Gastroesophageal sphincter (tissue), 3 donors: ENCODE measurements at regions not wholly inside any gene's neighbourhood (a gene's known extent, or its start where the extent isn't known, plus 50 kb on each side); places are given as distances from the start of the nearest gene placed in this dataset.

ENCODE experiments used
- EP300 ChIP-seq: sonication (generic); formaldehyde crosslinking; IDR thresholded peaks from one replicate; pipeline ENCODE4 v1.6.1; 2017; ENCODE audit warnings: antibody characterized with exemption, mild to moderate bottlenecking
- POLR2A ChIP-seq, 2 donors: fragments of 450-650 bp; IDR thresholded peaks; one replicate each; pipeline ENCODE4 v1.6.1; 2017; ENCODE audit warnings: antibody characterized with exemption in 2 of 2, mild to moderate bottlenecking in 2 of 2, moderate library complexity in 1 of 2
- POLR2AphosphoS5 ChIP-seq: sonication (generic); formaldehyde crosslinking; IDR thresholded peaks from one replicate; pipeline ENCODE4 v1.6.1; 2017; ENCODE audit warnings: antibody characterized with exemption
- TF ChIP-seq, protein P1 (sequence below), 4 experiments: fragments of 200-600 bp in 2 of 4; fragments of 450-650 bp in 2 of 4; sonication (generic) in 1 of 4; IDR thresholded peaks; one replicate each; pipeline ENCODE4 v1.5.1; 2017 to 2019; ENCODE audit warnings: antibody characterized with exemption in 4 of 4, mild to moderate bottlenecking in 2 of 4, moderate library complexity in 2 of 4

DNA sequence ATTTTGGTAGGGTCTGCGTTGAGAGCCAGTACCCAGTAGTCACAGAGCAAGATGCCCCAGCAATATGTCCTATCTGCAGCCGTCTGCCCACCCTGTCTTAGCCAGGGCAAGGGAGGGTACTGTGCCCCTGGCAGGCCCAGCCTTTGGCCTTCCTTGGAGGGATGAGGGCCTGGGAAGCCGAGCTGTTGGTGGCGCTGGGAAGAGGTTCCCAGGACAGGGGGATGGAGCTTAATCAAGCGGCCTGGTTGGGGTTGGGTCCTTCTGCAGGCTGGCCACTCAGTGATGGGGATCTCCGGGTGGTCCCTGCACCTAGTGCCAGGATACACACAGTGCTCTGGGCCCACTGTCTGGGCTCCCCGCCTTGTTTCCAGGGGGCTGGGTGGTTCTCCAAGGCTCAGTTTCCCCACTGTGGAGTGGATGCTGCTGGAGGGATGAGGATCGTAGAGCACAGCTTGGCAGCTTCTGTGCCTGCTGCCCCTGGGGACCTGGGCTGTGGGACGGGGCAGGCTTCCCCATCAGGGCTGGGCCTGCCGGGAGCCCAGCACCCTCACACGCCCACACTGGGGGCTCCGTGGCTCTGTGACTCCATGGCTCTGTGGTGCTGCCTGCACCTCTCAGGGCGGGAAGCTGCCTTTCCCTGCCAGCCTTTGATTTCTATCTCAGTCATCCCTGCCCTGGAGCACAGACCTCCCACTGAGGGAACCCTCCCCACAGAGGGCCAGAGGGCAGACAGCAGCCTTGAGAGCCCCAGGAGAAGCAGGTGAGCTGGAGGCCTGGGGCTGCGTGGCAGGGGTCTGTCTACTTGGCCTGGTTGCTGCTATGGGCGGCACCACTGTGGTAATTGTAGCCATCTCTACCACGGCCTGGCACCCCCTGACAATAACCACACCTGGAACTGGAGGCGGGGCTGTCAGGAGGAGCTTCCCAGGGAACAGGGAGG is 357.0 kb downstream of the TMEM121 start:
- TF ChIP-seq, protein P1, sequence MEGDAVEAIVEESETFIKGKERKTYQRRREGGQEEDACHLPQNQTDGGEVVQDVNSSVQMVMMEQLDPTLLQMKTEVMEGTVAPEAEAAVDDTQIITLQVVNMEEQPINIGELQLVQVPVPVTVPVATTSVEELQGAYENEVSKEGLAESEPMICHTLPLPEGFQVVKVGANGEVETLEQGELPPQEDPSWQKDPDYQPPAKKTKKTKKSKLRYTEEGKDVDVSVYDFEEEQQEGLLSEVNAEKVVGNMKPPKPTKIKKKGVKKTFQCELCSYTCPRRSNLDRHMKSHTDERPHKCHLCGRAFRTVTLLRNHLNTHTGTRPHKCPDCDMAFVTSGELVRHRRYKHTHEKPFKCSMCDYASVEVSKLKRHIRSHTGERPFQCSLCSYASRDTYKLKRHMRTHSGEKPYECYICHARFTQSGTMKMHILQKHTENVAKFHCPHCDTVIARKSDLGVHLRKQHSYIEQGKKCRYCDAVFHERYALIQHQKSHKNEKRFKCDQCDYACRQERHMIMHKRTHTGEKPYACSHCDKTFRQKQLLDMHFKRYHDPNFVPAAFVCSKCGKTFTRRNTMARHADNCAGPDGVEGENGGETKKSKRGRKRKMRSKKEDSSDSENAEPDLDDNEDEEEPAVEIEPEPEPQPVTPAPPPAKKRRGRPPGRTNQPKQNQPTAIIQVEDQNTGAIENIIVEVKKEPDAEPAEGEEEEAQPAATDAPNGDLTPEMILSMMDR (IDR thresholded peaks at IDR 0.05), result no peak
- TF ChIP-seq POLR2A (IDR thresholded peaks at IDR 0.05) (no peak), POLR2AphosphoS5 (no peak), EP300 (no peak)
